B cell (primary cell): ENCODE measurements at regions not wholly inside any gene's neighbourhood (a gene's known extent, or its start where the extent isn't known, plus 50 kb on each side); places are given as distances from the start of the nearest gene placed in this dataset.

Source experiments
- CTCF ChIP-seq: fragments of 200-600 bp; IDR thresholded peaks from one replicate; pipeline ENCODE4 v1.8.0; 2022; ENCODE audit warnings: antibody characterized with exemption, mild to moderate bottlenecking
- EZH2 ChIP-seq: IDR thresholded peaks from 2 replicates; pipeline ENCODE4 v1.6.1; 2012; ENCODE audit warnings: borderline replicate concordance, low read depth, mild to moderate bottlenecking, moderate library complexity, low read length; ENCODE audit not compliant: insufficient read depth, poor library complexity, severe bottlenecking

- TF ChIP-seq CTCF (no peak), EZH2 (no peak)
These were observed 1448.8 kb downstream of the TECRL start for GRCh38 chr4:62960415-62960814.
